Suprapubic skin (tissue), 3 donors: ENCODE measurements at regions not wholly inside any gene's neighbourhood (a gene's known extent, or its start where the extent isn't known, plus 50 kb on each side); places are given as distances from the start of the nearest gene placed in this dataset.

ENCODE experiments used
- POLR2A ChIP-seq, 2 donors: fragments of 450-650 bp; IDR thresholded peaks; one replicate each; pipeline ENCODE4 v1.6.1; 2017; ENCODE audit warnings: antibody characterized with exemption in 2 of 2, mild to moderate bottlenecking in 2 of 2, moderate library complexity in 2 of 2
- TF ChIP-seq, protein P1 (sequence below), 2 donors: fragments of 200-600 bp in 1 of 2; fragments of 450-650 bp in 1 of 2; sonication (generic) in 1 of 2; IDR thresholded peaks; one replicate each; pipeline ENCODE4 v1.5.1; 2016 to 2019; ENCODE audit warnings: antibody characterized with exemption in 2 of 2, mild to moderate bottlenecking in 1 of 2, moderate library complexity in 1 of 2

DNA sequence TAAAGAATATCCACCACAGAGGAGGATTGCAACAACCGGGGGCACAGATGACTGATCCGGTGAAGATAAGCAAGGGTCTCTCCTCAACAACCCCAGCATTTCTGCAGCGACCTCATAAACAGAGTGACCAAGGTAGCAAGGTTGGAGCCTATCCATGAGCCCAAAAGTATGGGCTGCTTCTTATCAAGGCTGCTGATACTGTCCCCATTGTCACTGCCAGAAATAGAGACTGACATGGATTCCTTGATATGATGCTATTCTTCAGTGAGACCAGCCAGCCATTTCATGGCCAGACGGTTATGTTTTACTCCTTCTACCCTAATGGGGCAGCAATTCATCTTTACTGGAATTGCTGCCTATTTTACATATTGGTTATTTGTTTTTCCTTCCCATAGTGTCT lies 61.9 kb upstream of the ARHGAP5 start:
- no peak for TF ChIP-seq POLR2A (IDR thresholded peaks at IDR 0.05)
- TF ChIP-seq, protein P1, sequence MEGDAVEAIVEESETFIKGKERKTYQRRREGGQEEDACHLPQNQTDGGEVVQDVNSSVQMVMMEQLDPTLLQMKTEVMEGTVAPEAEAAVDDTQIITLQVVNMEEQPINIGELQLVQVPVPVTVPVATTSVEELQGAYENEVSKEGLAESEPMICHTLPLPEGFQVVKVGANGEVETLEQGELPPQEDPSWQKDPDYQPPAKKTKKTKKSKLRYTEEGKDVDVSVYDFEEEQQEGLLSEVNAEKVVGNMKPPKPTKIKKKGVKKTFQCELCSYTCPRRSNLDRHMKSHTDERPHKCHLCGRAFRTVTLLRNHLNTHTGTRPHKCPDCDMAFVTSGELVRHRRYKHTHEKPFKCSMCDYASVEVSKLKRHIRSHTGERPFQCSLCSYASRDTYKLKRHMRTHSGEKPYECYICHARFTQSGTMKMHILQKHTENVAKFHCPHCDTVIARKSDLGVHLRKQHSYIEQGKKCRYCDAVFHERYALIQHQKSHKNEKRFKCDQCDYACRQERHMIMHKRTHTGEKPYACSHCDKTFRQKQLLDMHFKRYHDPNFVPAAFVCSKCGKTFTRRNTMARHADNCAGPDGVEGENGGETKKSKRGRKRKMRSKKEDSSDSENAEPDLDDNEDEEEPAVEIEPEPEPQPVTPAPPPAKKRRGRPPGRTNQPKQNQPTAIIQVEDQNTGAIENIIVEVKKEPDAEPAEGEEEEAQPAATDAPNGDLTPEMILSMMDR (IDR thresholded peaks at IDR 0.05), result no peak
